GM12865 (cell line): ENCODE measurements at regions not wholly inside any gene's neighbourhood (a gene's known extent, or its start where the extent isn't known, plus 50 kb on each side); places are given as distances from the start of the nearest gene placed in this dataset.
"Not testable (repeated sequence)": the region's sequence is repeated elsewhere in the genome, so short reads cannot be mapped to it uniquely, and the experiment has no call there.

Experiments used
- DNase-seq: peaks from one replicate; pipeline ENCODE4 v3.0.0; 2010; ENCODE audit warnings: low read depth
- H3K4me3 ChIP-seq: 2 replicates; pipeline ENCODE4 v1.5.1; 2011; ENCODE audit warnings: mild to moderate bottlenecking, low read depth, low read length, control low read depth
- TF ChIP-seq, protein P1 (sequence below): IDR thresholded peaks from 2 replicates; pipeline ENCODE4 v1.5.1; 2011; ENCODE audit warnings: low read length, control low read depth, low read depth, inconsistent platforms; ENCODE audit not compliant: insufficient read depth; ENCODE audit errors: missing control alignments

DNA sequence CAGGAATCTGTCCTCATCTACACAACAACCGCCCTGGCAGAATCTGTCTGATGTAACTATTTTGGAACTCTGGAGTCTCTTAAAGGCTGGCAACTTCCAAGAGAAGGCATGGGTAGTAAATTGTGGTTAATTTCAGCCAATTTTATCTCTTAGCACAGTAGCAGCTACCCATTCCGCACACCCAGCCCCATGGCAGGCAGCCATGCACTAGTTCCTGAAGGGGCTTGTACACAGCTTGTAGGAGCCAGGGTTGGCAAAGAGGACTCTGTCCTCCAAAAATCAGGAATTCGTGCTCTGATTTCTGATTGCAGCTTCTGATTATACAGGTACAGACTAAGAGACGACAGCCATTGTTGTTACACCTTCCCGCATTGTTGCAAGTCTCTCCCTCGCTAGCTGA, 155.9 kb downstream of the RNF144B start:
- TF ChIP-seq, protein P1, sequence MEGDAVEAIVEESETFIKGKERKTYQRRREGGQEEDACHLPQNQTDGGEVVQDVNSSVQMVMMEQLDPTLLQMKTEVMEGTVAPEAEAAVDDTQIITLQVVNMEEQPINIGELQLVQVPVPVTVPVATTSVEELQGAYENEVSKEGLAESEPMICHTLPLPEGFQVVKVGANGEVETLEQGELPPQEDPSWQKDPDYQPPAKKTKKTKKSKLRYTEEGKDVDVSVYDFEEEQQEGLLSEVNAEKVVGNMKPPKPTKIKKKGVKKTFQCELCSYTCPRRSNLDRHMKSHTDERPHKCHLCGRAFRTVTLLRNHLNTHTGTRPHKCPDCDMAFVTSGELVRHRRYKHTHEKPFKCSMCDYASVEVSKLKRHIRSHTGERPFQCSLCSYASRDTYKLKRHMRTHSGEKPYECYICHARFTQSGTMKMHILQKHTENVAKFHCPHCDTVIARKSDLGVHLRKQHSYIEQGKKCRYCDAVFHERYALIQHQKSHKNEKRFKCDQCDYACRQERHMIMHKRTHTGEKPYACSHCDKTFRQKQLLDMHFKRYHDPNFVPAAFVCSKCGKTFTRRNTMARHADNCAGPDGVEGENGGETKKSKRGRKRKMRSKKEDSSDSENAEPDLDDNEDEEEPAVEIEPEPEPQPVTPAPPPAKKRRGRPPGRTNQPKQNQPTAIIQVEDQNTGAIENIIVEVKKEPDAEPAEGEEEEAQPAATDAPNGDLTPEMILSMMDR: no peak
- DNase-seq: no peak
- no peak overlapping the region for H3K4me3 ChIP-seq

DNA sequence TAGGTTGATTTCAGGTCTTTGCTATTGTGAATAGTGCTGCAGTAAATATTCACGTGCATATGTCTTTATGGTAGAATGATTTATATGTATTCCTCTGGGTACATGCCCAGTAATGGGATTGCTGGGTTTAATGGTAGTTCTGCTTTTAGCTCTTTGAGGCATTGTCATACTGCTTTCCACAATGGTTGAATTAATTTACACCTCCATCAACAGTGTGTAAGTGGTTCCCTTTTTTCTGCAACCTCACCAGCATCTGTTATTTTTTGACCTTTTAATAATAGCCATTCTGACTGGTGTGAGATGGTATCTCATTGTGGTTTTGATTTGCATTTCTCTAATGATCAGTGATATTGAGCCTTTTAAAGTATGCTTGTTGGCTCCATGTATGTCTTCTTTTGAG, 158.0 kb downstream of the RNF144B start:
- DNase-seq, H3K4me3 ChIP-seq: not testable (repeated sequence)

DNA sequence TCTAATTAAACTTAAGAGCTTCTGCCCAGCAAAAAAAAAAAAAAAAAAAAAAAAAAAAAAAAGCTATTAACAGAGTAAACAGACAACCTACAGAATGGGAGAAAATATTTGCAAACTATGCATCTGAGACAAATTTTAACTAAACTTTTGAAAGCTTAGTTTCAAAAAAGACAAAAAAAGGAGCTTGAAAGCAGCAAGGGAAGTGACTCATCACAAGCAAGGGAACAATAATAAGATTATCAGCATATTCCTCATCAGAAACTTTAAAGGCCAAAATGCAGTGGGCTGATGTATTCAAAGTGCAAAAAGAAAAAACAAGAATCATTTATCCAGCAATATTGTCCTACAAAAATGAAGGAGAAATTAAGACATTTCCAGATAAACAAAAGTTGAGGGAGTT, 158.6 kb downstream of the RNF144B start:
- H3K4me3 ChIP-seq: no peak overlapping the region
- DNase-seq: no peak
- TF ChIP-seq, protein P1: no peak

DNA sequence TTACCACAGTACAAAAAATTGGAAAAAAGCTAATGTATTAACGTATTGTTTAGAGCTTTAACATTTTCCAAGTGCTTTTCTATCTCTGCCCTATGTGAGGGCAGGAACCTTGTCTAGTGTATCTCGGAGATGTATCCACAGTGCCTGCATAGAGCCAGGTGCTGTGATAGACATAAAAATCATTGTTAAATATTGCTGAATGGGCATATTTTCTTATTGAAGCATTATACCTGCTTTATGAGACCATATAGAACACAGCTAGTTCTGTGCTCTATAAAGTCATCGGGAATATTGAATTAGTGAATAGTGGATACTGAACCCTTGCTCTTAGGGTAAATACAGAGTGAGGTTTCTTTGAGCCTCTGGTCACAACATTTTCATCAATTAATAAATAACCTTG, 163.0 kb downstream of the RNF144B start:
- no peak overlapping the region for H3K4me3 ChIP-seq
- DNase-seq: no peak
- TF ChIP-seq, protein P1: no peak

DNA sequence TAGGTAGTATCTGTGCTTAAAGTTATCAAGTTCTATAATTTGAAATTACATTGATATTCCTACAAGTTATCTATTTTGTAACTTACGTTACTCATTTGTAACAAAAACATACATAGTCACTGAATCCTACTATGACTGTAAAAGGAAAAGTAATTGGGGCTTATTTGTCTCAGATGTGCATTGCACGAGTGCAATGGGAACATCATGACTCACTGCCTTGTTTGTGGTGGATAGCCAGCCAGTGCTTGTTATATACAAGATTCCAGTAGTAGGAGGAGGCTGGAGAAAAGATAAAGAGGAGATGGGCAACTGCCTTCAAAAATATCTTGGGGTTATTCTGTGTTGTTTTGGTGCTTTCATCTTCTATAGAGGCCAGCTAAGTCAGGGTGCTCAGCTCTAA, 164.1 kb downstream of the RNF144B start:
- no peak for DNase-seq
- TF ChIP-seq, protein P1: no peak
- H3K4me3 ChIP-seq: no peak overlapping the region

DNA sequence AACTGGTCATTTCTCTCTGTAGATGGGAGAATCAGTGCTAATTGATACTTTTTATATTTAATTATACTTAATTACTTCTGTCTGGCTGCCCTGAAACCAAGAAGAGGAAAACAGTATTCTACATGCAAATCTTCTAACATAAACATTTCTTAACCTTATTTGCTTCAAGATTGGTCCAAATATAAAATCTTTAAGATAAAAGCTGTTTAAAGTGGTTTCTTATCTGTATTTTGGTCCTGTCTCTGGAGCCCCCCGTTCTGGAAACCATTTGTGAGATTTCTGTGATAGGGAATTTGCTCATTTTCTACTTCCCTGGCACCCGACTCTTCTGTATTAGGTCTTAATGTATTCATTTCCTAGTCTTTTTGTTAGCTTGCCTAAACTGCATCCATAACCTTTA, 168.6 kb downstream of the RNF144B start:
- TF ChIP-seq, protein P1: no peak

DNA sequence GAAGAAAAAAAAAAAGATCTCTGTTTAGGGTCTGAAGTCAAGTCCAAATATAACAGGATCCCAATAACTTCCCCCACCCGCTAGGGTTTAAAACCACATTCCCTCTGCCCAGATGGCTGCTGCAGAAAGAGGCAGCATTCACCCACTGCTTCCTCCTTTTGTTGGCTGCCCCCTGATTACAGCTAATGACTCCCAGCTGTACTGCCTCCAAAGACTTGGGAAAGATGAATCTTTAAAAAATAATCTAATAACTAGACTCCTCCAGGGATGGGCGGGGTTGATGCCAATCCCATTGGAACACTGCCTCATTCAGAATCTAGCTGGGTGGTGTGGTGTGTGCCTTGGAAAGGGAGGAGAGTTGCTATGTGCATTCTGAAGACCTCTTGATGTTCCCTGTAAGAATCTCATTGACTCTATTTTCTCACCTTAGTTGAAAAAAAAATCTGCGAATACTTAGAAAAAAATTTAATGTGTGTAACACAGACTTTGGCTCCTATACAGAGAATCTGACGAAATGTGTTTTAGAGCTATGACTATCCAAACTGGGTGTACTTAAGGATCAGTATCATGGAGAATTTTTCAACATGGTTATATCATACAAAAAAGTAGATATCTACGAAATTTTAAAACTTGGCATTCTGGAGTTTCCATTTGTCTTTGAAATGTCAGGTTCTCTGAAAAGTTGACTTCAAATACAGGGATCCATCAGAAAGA, 174.0 kb downstream of the RNF144B start:
- no peak for DNase-seq
- TF ChIP-seq, protein P1: no peak
- no peak overlapping the region for H3K4me3 ChIP-seq

More for the DNA sequence above, 168.6 kb downstream of the RNF144B start:
- no peak for DNase-seq
- H3K4me3 ChIP-seq: no peak overlapping the region
